Caco-2 (cell line): ENCODE measurements at regions not wholly inside any gene's neighbourhood (a gene's known extent, or its start where the extent isn't known, plus 50 kb on each side); places are given as distances from the start of the nearest gene placed in this dataset.

ENCODE experiments used
- BruUV-seq: library from RNA; stranded (reverse); fragments of 400-500 nt; replicated peaks from 2 replicates; lab custom pipeline; 2021; lab: Mats Ljungman, UMichigan
- CTCF ChIA-PET: fragments of 300-600 bp; sonication (Branson Sonifier 250); formaldehyde crosslinking; loops from one replicate; lab custom pipeline; 2022; ENCODE audit warnings: antibody characterized with exemption; lab: Charles Lee
- POLR2A ChIA-PET: fragments of 300-600 bp; sonication (Branson Sonifier 250); formaldehyde crosslinking; loops from one replicate; lab custom pipeline; 2022; ENCODE audit warnings: antibody characterized with exemption; lab: Charles Lee
- DNase-seq, 2 experiments: peaks; one replicate each; pipeline versions ENCODE4 v3.0.0 to v3.0.0-alpha.2; 2020 to 2022
- H3K27me3 ChIP-seq: replicated peaks from 2 replicates; pipeline ENCODE4 v1.6.0; 2011; ENCODE audit warnings: low read length; ENCODE audit not compliant: control insufficient read depth, insufficient read depth
- H3K36me3 ChIP-seq: 2 replicates; pipeline ENCODE4 v1.5.1; 2011; ENCODE audit warnings: low read length; ENCODE audit not compliant: control insufficient read depth, insufficient read depth
- H3K4me1 ChIP-seq: fragments of 250-450 bp; sonication (Bioruptor Pico); 2 replicates; pipeline ENCODE4 v1.5.1; 2020; ENCODE audit warnings: mild to moderate bottlenecking
- H3K4me3 ChIP-seq: 2 replicates; pipeline ENCODE4 v1.5.1; 2011; ENCODE audit warnings: low read depth, mild to moderate bottlenecking, control low read depth, low read length
- H3K9me3 ChIP-seq: fragments of 250-450 bp; sonication (Bioruptor Pico); 2 replicates; pipeline ENCODE4 v1.5.1; 2020; ENCODE audit warnings: mild to moderate bottlenecking, moderate library complexity
- H3K27ac Mint-ChIP-seq: one replicate; pipeline ENCODE4 v1.8.0; 2022; ENCODE audit warnings: mixed read lengths; ENCODE audit not compliant: unreplicated experiment
- H3K27me3 Mint-ChIP-seq: one replicate; pipeline ENCODE4 v1.8.0; 2022; ENCODE audit warnings: mixed read lengths; ENCODE audit not compliant: insufficient read depth, unreplicated experiment
- H3K36me3 Mint-ChIP-seq: one replicate; pipeline ENCODE4 v1.8.0; 2022; ENCODE audit warnings: mild to moderate bottlenecking, mixed read lengths; ENCODE audit not compliant: insufficient read depth, unreplicated experiment
- H3K4me1 Mint-ChIP-seq: one replicate; pipeline ENCODE4 v1.8.0; 2022; ENCODE audit warnings: low read depth, mixed read lengths; ENCODE audit not compliant: unreplicated experiment
- H3K4me3 Mint-ChIP-seq: one replicate; pipeline ENCODE4 v1.8.0; 2022; ENCODE audit warnings: mild to moderate bottlenecking, moderate library complexity, mixed read lengths; ENCODE audit not compliant: unreplicated experiment
- H3K9me3 Mint-ChIP-seq: one replicate; pipeline ENCODE4 v1.8.0; 2022; ENCODE audit warnings: mixed read lengths; ENCODE audit not compliant: unreplicated experiment
- intact Hi-C: fragments of 100-400 bp; cut with micrococcal nuclease; formaldehyde crosslinking; loops from one replicate; pipeline ENCODE4 v1.10.0; 2022; ENCODE audit not compliant: unreplicated experiment
- TF ChIP-seq, protein P1 (sequence below), 2 experiments: fragments of 200-600 bp in 1 of 2; IDR thresholded peaks; 1 replicate in 1 of 2; 2 replicates in 1 of 2; pipeline versions ENCODE4 v1.5.1 to v1.8.0; 2011 to 2022; ENCODE audit warnings: antibody characterized with exemption in 1 of 2, control low read depth in 1 of 2, inconsistent platforms in 1 of 2, low read depth in 1 of 2, low read length in 1 of 2, mild to moderate bottlenecking in 1 of 2, moderate library complexity in 1 of 2; ENCODE audit not compliant: insufficient read depth in 1 of 2, severe bottlenecking in 1 of 2, unreplicated experiment in 1 of 2

- Histone ChIP-seq H3K36me3 (no peaks in the 10 kb centered on the region), H3K4me3 (no peak overlapping the region), H3K4me1 (no peaks in the 10 kb centered on the region), H3K27me3 (no peaks in the 10 kb centered on the region), H3K9me3 (no peaks in the 10 kb centered on the region)
- Mint-ChIP-seq H3K4me1 (no peaks in the 10 kb centered on the region), H3K4me3 (no peak overlapping the region), H3K27ac (no peak overlapping the region), H3K27me3 (peaks cover 10% of the 10 kb centered on the region), H3K36me3 (no peaks in the 10 kb centered on the region), H3K9me3 (no peaks in the 10 kb centered on the region)
- CTCF ChIA-PET = no interaction called here
- POLR2A ChIA-PET = no interaction called here
- no TSS peak for BruUV-seq
- no peak for DNase-seq
- intact Hi-C loops = no loop called here
- TF ChIP-seq, protein P1, sequence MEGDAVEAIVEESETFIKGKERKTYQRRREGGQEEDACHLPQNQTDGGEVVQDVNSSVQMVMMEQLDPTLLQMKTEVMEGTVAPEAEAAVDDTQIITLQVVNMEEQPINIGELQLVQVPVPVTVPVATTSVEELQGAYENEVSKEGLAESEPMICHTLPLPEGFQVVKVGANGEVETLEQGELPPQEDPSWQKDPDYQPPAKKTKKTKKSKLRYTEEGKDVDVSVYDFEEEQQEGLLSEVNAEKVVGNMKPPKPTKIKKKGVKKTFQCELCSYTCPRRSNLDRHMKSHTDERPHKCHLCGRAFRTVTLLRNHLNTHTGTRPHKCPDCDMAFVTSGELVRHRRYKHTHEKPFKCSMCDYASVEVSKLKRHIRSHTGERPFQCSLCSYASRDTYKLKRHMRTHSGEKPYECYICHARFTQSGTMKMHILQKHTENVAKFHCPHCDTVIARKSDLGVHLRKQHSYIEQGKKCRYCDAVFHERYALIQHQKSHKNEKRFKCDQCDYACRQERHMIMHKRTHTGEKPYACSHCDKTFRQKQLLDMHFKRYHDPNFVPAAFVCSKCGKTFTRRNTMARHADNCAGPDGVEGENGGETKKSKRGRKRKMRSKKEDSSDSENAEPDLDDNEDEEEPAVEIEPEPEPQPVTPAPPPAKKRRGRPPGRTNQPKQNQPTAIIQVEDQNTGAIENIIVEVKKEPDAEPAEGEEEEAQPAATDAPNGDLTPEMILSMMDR (IDR thresholded peaks at IDR 0.05; ENCODE audit: insufficient read depth in 1 of 2, low read depth in 1 of 2, low read length in 1 of 2, severe bottlenecking in 1 of 2, unreplicated experiment in 1 of 2) = no peak
Measured at GRCh38 chr14:87830443-87831096, 162.4 kb downstream of the GALC start.

- DNase-seq = no peak
- Mint-ChIP-seq H3K4me1 (no peaks in the 10 kb centered on the region), H3K4me3 (no peak overlapping the region), H3K9me3 (no peaks in the 10 kb centered on the region), H3K27me3 (peaks cover 10% of the 10 kb centered on the region), H3K27ac (no peak overlapping the region), H3K36me3 (no peaks in the 10 kb centered on the region)
- Histone ChIP-seq H3K36me3 (no peaks in the 10 kb centered on the region), H3K4me1 (no peaks in the 10 kb centered on the region), H3K9me3 (no peaks in the 10 kb centered on the region), H3K27me3 (no peaks in the 10 kb centered on the region; the same call in 1 of the 2 replicates), H3K4me3 (no peak overlapping the region)
- BruUV-seq = no TSS peak
- TF ChIP-seq, protein P1 (IDR thresholded peaks at IDR 0.05; ENCODE audit: insufficient read depth in 1 of 2, low read depth in 1 of 2, low read length in 1 of 2, severe bottlenecking in 1 of 2, unreplicated experiment in 1 of 2) = no peak
- CTCF ChIA-PET = no interaction called here
- POLR2A ChIA-PET = no interaction called here
- intact Hi-C loops = no loop called here
Measured at GRCh38 chr14:87829543-87829942, 163.4 kb downstream of the GALC start.

DNA sequence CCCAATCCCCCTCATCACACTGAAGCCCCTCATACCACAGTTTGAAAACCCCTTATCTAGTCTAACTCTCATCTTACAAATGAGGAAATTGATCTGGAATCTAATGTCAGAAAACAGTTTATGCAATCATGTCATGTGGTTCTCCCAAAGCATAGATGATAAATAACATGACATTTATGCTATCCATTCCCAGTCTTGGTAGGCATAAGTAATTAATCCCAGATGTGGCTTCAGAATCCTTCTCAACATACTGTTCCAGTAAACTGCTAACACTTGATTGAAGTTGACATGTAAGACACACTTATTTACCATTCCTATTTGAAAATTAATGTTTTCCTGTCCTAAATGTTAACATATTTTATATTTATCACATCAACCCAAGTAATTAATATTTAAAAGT is 168.7 kb downstream of the GALC start:
- H3K27me3 Mint-ChIP-seq = peaks cover 3% of the 10 kb centered on the region
- ChIA-PET POLR2A (no interaction called here), CTCF (interaction anchor here (0.7 kb wide), 1 partner anchor 19 kb away, joined by 3 read pairs; no protein-coding TSS in a partner anchor)
- DNase-seq = no peak
- TF ChIP-seq, protein P1 (IDR thresholded peaks at IDR 0.05; ENCODE audit: insufficient read depth in 1 of 2, low read depth in 1 of 2, low read length in 1 of 2, severe bottlenecking in 1 of 2, unreplicated experiment in 1 of 2) = no peak
- intact Hi-C loops = no loop called here
- no peaks in the 10 kb centered on the region for H3K36me3 Mint-ChIP-seq
- Histone ChIP-seq H3K36me3 (no peaks in the 10 kb centered on the region), H3K4me3 (no peak overlapping the region), H3K9me3 (no peaks in the 10 kb centered on the region), H3K4me1 (no peaks in the 10 kb centered on the region), H3K27me3 (no peaks in the 10 kb centered on the region; the same call in none of the 2 replicates)
- no peak overlapping the region for H3K4me3 Mint-ChIP-seq
- H3K9me3 Mint-ChIP-seq = no peaks in the 10 kb centered on the region
- H3K27ac Mint-ChIP-seq = no peak overlapping the region
- H3K4me1 Mint-ChIP-seq = no peaks in the 10 kb centered on the region
- BruUV-seq = no TSS peak
